22Rv1 (cell line): ENCODE measurements at regions not wholly inside any gene's neighbourhood (a gene's known extent, or its start where the extent isn't known, plus 50 kb on each side); places are given as distances from the start of the nearest gene placed in this dataset.

Experiments
- ZFX ChIP-seq: fragments of 450-650 bp; IDR thresholded peaks from 2 replicates; pipeline ENCODE4 v1.6.1; 2017; ENCODE audit warnings: antibody characterized with exemption, borderline replicate concordance
- TF ChIP-seq, protein P1 (sequence below): fragments of 450-650 bp; IDR thresholded peaks from 2 replicates; pipeline ENCODE4 v1.5.1; 2017; ENCODE audit warnings: mild to moderate bottlenecking

DNA sequence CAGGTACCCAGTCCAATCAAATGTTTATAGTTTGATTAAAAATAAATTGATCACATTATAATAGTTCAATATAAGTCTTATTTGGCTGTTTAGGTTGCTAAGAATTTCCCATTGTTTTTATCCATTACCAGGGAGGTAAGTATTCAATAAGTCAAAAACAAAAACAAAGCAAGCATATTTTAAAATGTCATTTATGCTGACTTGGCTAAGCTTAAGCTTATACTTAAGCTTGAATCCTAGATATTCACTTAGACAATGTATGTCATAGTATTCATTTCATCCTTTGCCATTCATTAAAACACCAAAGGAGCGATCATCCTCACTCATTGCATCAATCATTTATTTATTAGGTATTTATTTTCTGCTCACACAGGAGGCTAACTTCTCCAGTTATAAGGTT is 144.9 kb downstream of the PRL start:
- TF ChIP-seq, protein P1, sequence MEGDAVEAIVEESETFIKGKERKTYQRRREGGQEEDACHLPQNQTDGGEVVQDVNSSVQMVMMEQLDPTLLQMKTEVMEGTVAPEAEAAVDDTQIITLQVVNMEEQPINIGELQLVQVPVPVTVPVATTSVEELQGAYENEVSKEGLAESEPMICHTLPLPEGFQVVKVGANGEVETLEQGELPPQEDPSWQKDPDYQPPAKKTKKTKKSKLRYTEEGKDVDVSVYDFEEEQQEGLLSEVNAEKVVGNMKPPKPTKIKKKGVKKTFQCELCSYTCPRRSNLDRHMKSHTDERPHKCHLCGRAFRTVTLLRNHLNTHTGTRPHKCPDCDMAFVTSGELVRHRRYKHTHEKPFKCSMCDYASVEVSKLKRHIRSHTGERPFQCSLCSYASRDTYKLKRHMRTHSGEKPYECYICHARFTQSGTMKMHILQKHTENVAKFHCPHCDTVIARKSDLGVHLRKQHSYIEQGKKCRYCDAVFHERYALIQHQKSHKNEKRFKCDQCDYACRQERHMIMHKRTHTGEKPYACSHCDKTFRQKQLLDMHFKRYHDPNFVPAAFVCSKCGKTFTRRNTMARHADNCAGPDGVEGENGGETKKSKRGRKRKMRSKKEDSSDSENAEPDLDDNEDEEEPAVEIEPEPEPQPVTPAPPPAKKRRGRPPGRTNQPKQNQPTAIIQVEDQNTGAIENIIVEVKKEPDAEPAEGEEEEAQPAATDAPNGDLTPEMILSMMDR, result no peak
- no peak for TF ChIP-seq ZFX
